Keratinocyte (primary cell): ENCODE measurements at regions not wholly inside any gene's neighbourhood (a gene's known extent, or its start where the extent isn't known, plus 50 kb on each side); places are given as distances from the start of the nearest gene placed in this dataset.
"Not testable (repeated sequence)": the region's sequence is repeated elsewhere in the genome, so short reads cannot be mapped to it uniquely, and the experiment has no call there.

Source experiments
- DNase-seq: peaks from one replicate; pipeline ENCODE4 v3.0.0-alpha.2; 2011; ENCODE audit warnings: low read depth, missing footprints, low spot score
- FAIRE-seq: peaks from 2 replicates; lab custom pipeline; 2011; peaks lifted over from hg19 to GRCh38; lab: Jason Lieb, UNC
- H2AFZ ChIP-seq: 2 replicates; pipeline ENCODE4 v1.6.0; 2012; ENCODE audit warnings: low read length, control low read depth, inconsistent platforms; ENCODE audit not compliant: control insufficient read depth
- H3K27ac ChIP-seq: 2 replicates; pipeline ENCODE4 v1.5.1; 2011; ENCODE audit warnings: low read length; ENCODE audit not compliant: control insufficient read depth, insufficient read depth
- H3K27me3 ChIP-seq: 3 replicates; pipeline ENCODE4 v1.6.0; 2011; ENCODE audit warnings: low read length; ENCODE audit not compliant: control insufficient read depth, insufficient read depth; ENCODE audit errors: extremely low read depth
- H3K36me3 ChIP-seq, 2 experiments: 2 replicates in 1 of 2; 3 replicates in 1 of 2; pipeline ENCODE4 v1.5.1; 2011; ENCODE audit warnings: low read length in 2 of 2, mild to moderate bottlenecking in 1 of 2; ENCODE audit not compliant: control insufficient read depth in 2 of 2, insufficient read depth in 2 of 2; ENCODE audit errors: extremely low read depth in 1 of 2
- H3K4me1 ChIP-seq: 3 replicates; pipeline ENCODE4 v1.5.1; 2011; ENCODE audit warnings: low read length; ENCODE audit not compliant: control insufficient read depth, insufficient read depth; ENCODE audit errors: extremely low read depth
- H3K4me2 ChIP-seq: 3 replicates; pipeline ENCODE4 v1.6.0; 2011; ENCODE audit warnings: low read depth, low read length; ENCODE audit not compliant: control insufficient read depth, insufficient read depth; ENCODE audit errors: extremely low read depth
- H3K4me3 ChIP-seq, 3 experiments: fragments of 200-600 bp in 1 of 3; sonication (generic) in 1 of 3; 2 replicates in 2 of 3; 3 replicates in 1 of 3; pipeline ENCODE4 v1.5.1; 2011 to 2016; ENCODE audit warnings: low read length in 3 of 3, mild to moderate bottlenecking in 3 of 3, control low read depth in 2 of 3, inconsistent platforms in 1 of 3, low read depth in 1 of 3, mixed read lengths in 1 of 3, mixed run types in 1 of 3, moderate library complexity in 1 of 3; ENCODE audit not compliant: control insufficient read depth in 2 of 3, insufficient read depth in 2 of 3; ENCODE audit errors: extremely low read depth in 1 of 3
- H3K79me2 ChIP-seq: 2 replicates; pipeline ENCODE4 v1.6.0; 2012; ENCODE audit warnings: low read length; ENCODE audit not compliant: control insufficient read depth, insufficient read depth
- H3K9ac ChIP-seq: 3 replicates; pipeline ENCODE4 v1.6.0; 2011; ENCODE audit warnings: low read length; ENCODE audit not compliant: control insufficient read depth, insufficient read depth; ENCODE audit errors: extremely low read depth
- H3K9me1 ChIP-seq: 3 replicates; pipeline ENCODE4 v1.6.0; 2011; ENCODE audit warnings: low read length; ENCODE audit not compliant: control insufficient read depth, insufficient read depth; ENCODE audit errors: extremely low read depth
- H3K9me3 ChIP-seq: 2 replicates; pipeline ENCODE4 v1.5.1; 2012; ENCODE audit warnings: low read depth, low read length; ENCODE audit not compliant: control insufficient read depth
- H4K20me1 ChIP-seq: 3 replicates; pipeline ENCODE4 v1.6.0; 2011; ENCODE audit warnings: low read length; ENCODE audit not compliant: control insufficient read depth, insufficient read depth; ENCODE audit errors: extremely low read depth
- CTCF ChIP-seq, 3 experiments: IDR thresholded peaks in 1 of 3; conservative IDR thresholded peaks in 1 of 3; optimal IDR thresholded peaks in 1 of 3; 2 replicates in 2 of 3; 3 replicates in 1 of 3; pipeline versions ENCODE3 to v1.5.1; 2011; ENCODE audit warnings: low read length in 3 of 3, mild to moderate bottlenecking in 3 of 3, moderate library complexity in 2 of 3, control low read depth in 1 of 3, inconsistent platforms in 1 of 3; ENCODE audit not compliant: insufficient read depth in 2 of 3; ENCODE audit errors: extremely low read depth in 1 of 3
- EZH2 ChIP-seq: IDR thresholded peaks from one replicate; pipeline ENCODE4 v1.6.1; 2012; ENCODE audit warnings: inconsistent platforms, mild to moderate bottlenecking, low read length, moderate library complexity
- dilution Hi-C: fragments of 300-500 bp; cut with MboI; formaldehyde crosslinking; loops from one replicate; pipeline ENCODE4 v1.7.0; 2020; ENCODE audit warnings: low sequenced_read_pairs; ENCODE audit not compliant: extremely low pct_ligation_motif_present

GRCh38 chr6:67909354-67909753 is 725.7 kb upstream of the ADGRB3 start:
- H3K36me3 ChIP-seq: no peaks in the 10 kb centered on the region
- no peak overlapping the region for H2AFZ ChIP-seq
- no peaks in the 10 kb centered on the region for H4K20me1 ChIP-seq
- H3K27me3 ChIP-seq: no peaks in the 10 kb centered on the region
- no peaks in the 10 kb centered on the region for H3K4me1 ChIP-seq
- no peak overlapping the region for H3K9ac ChIP-seq
- no peak overlapping the region for H3K4me2 ChIP-seq
- H3K9me3 ChIP-seq: no peaks in the 10 kb centered on the region
- H3K79me2 ChIP-seq: no peaks in the 10 kb centered on the region
- H3K9me1 ChIP-seq: no peaks in the 10 kb centered on the region
- dilution Hi-C loops: no loop called here
- no peak overlapping the region for H3K27ac ChIP-seq
- DNase-seq (no peak), FAIRE-seq (no peak)
- TF ChIP-seq CTCF (optimal IDR thresholded peaks at IDR 0.05 in 1 of 3, IDR thresholded peaks at IDR 0.05 in 1 of 3, conservative IDR thresholded peaks at IDR 0.05 in 1 of 3; ENCODE audit: extremely low read depth in 1 of 3, insufficient read depth in 2 of 3, low read length in 3 of 3) (no peak), EZH2 (no peak)
- no peak overlapping the region for H3K4me3 ChIP-seq

DNA sequence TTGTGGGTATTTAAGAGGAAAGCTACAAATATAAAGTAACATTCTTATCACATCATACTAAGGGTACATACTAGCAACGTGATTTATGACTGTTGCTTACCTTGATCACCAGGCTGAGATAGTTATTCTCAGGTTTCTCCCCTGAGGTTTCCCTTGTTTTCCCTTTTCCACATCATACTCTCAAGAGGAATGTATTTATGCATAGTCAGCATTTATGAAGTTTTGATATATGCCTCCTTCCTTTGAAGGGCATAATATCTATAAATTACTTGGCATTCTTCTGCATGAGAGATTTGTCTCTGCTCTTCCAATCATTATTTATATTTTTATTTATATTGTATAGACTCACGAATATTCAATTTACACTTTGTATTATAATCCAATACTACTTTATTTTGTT is 726.7 kb upstream of the ADGRB3 start:
- Histone ChIP-seq H3K9ac (no peak overlapping the region), H3K4me2 (no peak overlapping the region), H3K4me1 (no peaks in the 10 kb centered on the region), H3K27me3 (no peaks in the 10 kb centered on the region), H3K9me1 (no peaks in the 10 kb centered on the region), H3K9me3 (no peaks in the 10 kb centered on the region), H3K36me3 (no peaks in the 10 kb centered on the region), H4K20me1 (no peaks in the 10 kb centered on the region), H3K27ac (no peak overlapping the region), H2AFZ (no peak overlapping the region), H3K4me3 (no peak overlapping the region), H3K79me2 (no peaks in the 10 kb centered on the region)
- TF ChIP-seq EZH2: no peak
- no peak for TF ChIP-seq CTCF (optimal IDR thresholded peaks at IDR 0.05 in 1 of 3, IDR thresholded peaks at IDR 0.05 in 1 of 3, conservative IDR thresholded peaks at IDR 0.05 in 1 of 3; ENCODE audit: extremely low read depth in 1 of 3, insufficient read depth in 2 of 3, low read length in 3 of 3)
- dilution Hi-C loops: no loop called here
- FAIRE-seq (no peak), DNase-seq (no peak)

DNA sequence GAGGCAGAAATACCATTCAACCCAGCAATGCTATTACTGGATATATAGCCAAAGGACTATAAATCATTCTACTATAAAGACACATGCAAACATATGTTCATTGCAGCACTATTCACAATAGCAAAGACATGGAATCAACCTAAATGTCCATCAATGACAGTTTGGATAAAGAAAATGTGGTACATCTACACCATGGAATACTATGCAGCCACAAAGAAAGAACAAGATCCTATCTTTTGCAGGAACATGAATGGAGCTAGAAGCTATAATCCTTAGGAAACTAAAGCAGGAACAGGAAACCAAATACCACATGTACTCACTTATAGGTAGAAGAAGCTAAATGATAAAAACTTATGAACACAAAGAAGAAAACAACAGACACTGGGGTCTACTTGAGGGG is 730.3 kb upstream of the ADGRB3 start:
- not testable (repeated sequence) for FAIRE-seq

More for the DNA sequence above, 730.3 kb upstream of the ADGRB3 start:
- H4K20me1 ChIP-seq, H3K4me2 ChIP-seq, dilution Hi-C loops, H3K4me3 ChIP-seq, H3K27me3 ChIP-seq, H3K4me1 ChIP-seq, DNase-seq, H3K9me3 ChIP-seq, H3K9me1 ChIP-seq, H3K27ac ChIP-seq, H3K36me3 ChIP-seq, H3K9ac ChIP-seq, H2AFZ ChIP-seq, H3K79me2 ChIP-seq: not testable (repeated sequence)
